ENCODE measurements at regions not wholly inside any gene's neighbourhood (a gene's known extent, or its start where the extent isn't known, plus 50 kb on each side); places are given as distances from the start of the nearest gene placed in this dataset.

GRCh38 chr1:2864203-2864905 lies 62.9 kb upstream of the TTC34 start:
- no peak overlapping the region for H3K9ac ChIP-seq (ENCODE audit: low read length)
- no peak overlapping the region for H3K4me3 ChIP-seq (ENCODE audit: insufficient read depth, low read length, poor library complexity, severe bottlenecking)
- no peaks in the 10 kb centered on the region for H3K9me2 ChIP-seq (replicated peaks; ENCODE audit: insufficient read depth, low read length)
- H3K36me3 ChIP-seq (ENCODE audit: low read length), result no peaks in the 10 kb centered on the region
- no peaks in the 10 kb centered on the region for H3K79me2 ChIP-seq (ENCODE audit: insufficient read depth, low read length)
- H3K9me3 ChIP-seq (ENCODE audit: insufficient read depth, low read length), result no peaks in the 10 kb centered on the region
- no peak overlapping the region for H2AFZ ChIP-seq (ENCODE audit: low read depth, low read length, severe bottlenecking)
- TF ChIP-seq EZH2phosphoT487 (conservative IDR thresholded peaks at IDR 0.05; ENCODE audit: low read length) (no peak), CTCF (IDR thresholded peaks at IDR 0.05; ENCODE audit: insufficient read depth, low read length, poor library complexity, severe bottlenecking) (no peak)
- H4K20me1 ChIP-seq (ENCODE audit: low read depth, low read length), result no peaks in the 10 kb centered on the region
- no peaks in the 10 kb centered on the region for H3K27me3 ChIP-seq (ENCODE audit: low read length)
- no peak overlapping the region for H3K27ac ChIP-seq (ENCODE audit: low read depth, low read length)
- H3F3A ChIP-seq (ENCODE audit: insufficient read depth), result no peaks in the 10 kb centered on the region
- H3K4me2 ChIP-seq (ENCODE audit: low read depth, low read length, poor library complexity, severe bottlenecking), result no peak overlapping the region

- no peaks in the 10 kb centered on the region for H3K27me3 ChIP-seq (ENCODE audit: low read length)
- no peaks in the 10 kb centered on the region for H3K9me3 ChIP-seq (ENCODE audit: insufficient read depth, low read length)
- H3K9ac ChIP-seq (ENCODE audit: low read length), result no peak overlapping the region
- H3K9me2 ChIP-seq (replicated peaks; ENCODE audit: insufficient read depth, low read length), result no peaks in the 10 kb centered on the region
- no peak overlapping the region for H2AFZ ChIP-seq (ENCODE audit: low read depth, low read length, severe bottlenecking)
- H4K20me1 ChIP-seq (ENCODE audit: low read depth, low read length), result no peaks in the 10 kb centered on the region
- TF ChIP-seq CTCF (IDR thresholded peaks at IDR 0.05; ENCODE audit: insufficient read depth, low read length, poor library complexity, severe bottlenecking) (no peak), EZH2phosphoT487 (conservative IDR thresholded peaks at IDR 0.05; ENCODE audit: low read length) (no peak)
- no peaks in the 10 kb centered on the region for H3K79me2 ChIP-seq (ENCODE audit: insufficient read depth, low read length)
- H3K36me3 ChIP-seq (ENCODE audit: low read length), result no peaks in the 10 kb centered on the region
- H3K4me3 ChIP-seq (ENCODE audit: insufficient read depth, low read length, poor library complexity, severe bottlenecking), result no peak overlapping the region
- no peak overlapping the region for H3K27ac ChIP-seq (ENCODE audit: low read depth, low read length)
- H3F3A ChIP-seq (ENCODE audit: insufficient read depth), result no peaks in the 10 kb centered on the region
- no peak overlapping the region for H3K4me2 ChIP-seq (ENCODE audit: low read depth, low read length, poor library complexity, severe bottlenecking)
These were observed 63.5 kb upstream of the TTC34 start for GRCh38 chr1:2865000-2865399.

GRCh38 chr1:2865571-2866421 lies 64.3 kb upstream of the TTC34 start:
- Histone ChIP-seq H2AFZ (ENCODE audit: low read depth, low read length, severe bottlenecking) (no peak overlapping the region), H3K9me2 (replicated peaks; ENCODE audit: insufficient read depth, low read length) (no peaks in the 10 kb centered on the region), H4K20me1 (ENCODE audit: low read depth, low read length) (no peaks in the 10 kb centered on the region), H3K79me2 (ENCODE audit: insufficient read depth, low read length) (no peaks in the 10 kb centered on the region), H3K4me3 (ENCODE audit: insufficient read depth, low read length, poor library complexity, severe bottlenecking) (no peak overlapping the region), H3K36me3 (ENCODE audit: low read length) (no peaks in the 10 kb centered on the region), H3K27ac (ENCODE audit: low read depth, low read length) (no peak overlapping the region), H3K4me2 (ENCODE audit: low read depth, low read length, poor library complexity, severe bottlenecking) (no peak overlapping the region), H3F3A (ENCODE audit: insufficient read depth) (no peaks in the 10 kb centered on the region), H3K27me3 (ENCODE audit: low read length) (no peaks in the 10 kb centered on the region), H3K9ac (ENCODE audit: low read length) (no peak overlapping the region), H3K9me3 (ENCODE audit: insufficient read depth, low read length) (no peaks in the 10 kb centered on the region)
- TF ChIP-seq EZH2phosphoT487 (conservative IDR thresholded peaks at IDR 0.05; ENCODE audit: low read length) (no peak), CTCF (IDR thresholded peaks at IDR 0.05; ENCODE audit: insufficient read depth, low read length, poor library complexity, severe bottlenecking) (no peak)

Measured in SU-DHL-6 (cell line).